ENCODE measurements at regions not wholly inside any gene's neighbourhood (a gene's known extent, or its start where the extent isn't known, plus 50 kb on each side); places are given as distances from the start of the nearest gene placed in this dataset.

DNA sequence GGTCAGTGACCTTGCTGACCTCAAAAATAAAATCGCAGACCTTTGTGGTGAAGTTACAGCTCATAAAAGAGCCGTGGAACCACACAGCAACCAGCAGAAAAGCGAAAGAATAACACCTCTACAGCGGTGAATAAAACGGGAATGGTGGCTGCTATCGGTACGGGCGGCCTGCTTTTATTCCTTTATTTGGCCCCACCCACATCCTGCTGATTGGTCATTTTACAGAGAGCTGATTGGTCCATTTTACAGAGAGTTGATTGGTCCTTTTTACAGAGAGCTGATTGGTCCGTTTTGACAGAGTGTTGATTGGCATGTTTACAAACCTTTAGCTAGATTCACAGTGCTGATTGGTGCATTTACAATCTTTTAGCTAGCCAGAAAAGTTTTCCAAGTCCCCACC, 80.7 kb upstream of the ATP10A start:
- H3K79me2 ChIP-seq (ENCODE audit: low read length), result no peaks in the 10 kb centered on the region
- no peak overlapping the region for H3K9ac ChIP-seq (ENCODE audit: low read length)
- H4K20me1 ChIP-seq (ENCODE audit: insufficient read depth, low read length), result no peaks in the 10 kb centered on the region
- no peak overlapping the region for H2AFZ ChIP-seq (ENCODE audit: low read depth, low read length)
- H3K27me3 ChIP-seq (ENCODE audit: low read depth, low read length), result no peaks in the 10 kb centered on the region
- no peaks in the 10 kb centered on the region for H3K4me1 ChIP-seq (ENCODE audit: low read length)
- no peak for TF ChIP-seq EZH2phosphoT487 (IDR thresholded peaks at IDR 0.05; ENCODE audit: low read depth)
- TF ChIP-seq, protein P1, sequence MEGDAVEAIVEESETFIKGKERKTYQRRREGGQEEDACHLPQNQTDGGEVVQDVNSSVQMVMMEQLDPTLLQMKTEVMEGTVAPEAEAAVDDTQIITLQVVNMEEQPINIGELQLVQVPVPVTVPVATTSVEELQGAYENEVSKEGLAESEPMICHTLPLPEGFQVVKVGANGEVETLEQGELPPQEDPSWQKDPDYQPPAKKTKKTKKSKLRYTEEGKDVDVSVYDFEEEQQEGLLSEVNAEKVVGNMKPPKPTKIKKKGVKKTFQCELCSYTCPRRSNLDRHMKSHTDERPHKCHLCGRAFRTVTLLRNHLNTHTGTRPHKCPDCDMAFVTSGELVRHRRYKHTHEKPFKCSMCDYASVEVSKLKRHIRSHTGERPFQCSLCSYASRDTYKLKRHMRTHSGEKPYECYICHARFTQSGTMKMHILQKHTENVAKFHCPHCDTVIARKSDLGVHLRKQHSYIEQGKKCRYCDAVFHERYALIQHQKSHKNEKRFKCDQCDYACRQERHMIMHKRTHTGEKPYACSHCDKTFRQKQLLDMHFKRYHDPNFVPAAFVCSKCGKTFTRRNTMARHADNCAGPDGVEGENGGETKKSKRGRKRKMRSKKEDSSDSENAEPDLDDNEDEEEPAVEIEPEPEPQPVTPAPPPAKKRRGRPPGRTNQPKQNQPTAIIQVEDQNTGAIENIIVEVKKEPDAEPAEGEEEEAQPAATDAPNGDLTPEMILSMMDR (IDR thresholded peaks at IDR 0.05; ENCODE audit: low read depth, low read length), result no peak
- no peak overlapping the region for H3K4me2 ChIP-seq (ENCODE audit: low read length)
- no peak overlapping the region for H3K27ac ChIP-seq (ENCODE audit: low read length)
- H3K4me3 ChIP-seq (ENCODE audit: low read length), result no peak overlapping the region
- no peaks in the 10 kb centered on the region for H3K9me3 ChIP-seq (ENCODE audit: insufficient read depth, low read length)
- no peaks in the 10 kb centered on the region for H3K36me3 ChIP-seq (replicated peaks; ENCODE audit: low read depth, low read length)

GRCh38 chr15:25939122-25939521, 76.0 kb upstream of the ATP10A start:
- H3K9ac ChIP-seq (ENCODE audit: low read length), result no peak overlapping the region
- H3K36me3 ChIP-seq (replicated peaks; ENCODE audit: low read depth, low read length), result no peaks in the 10 kb centered on the region
- no peaks in the 10 kb centered on the region for H3K9me3 ChIP-seq (ENCODE audit: insufficient read depth, low read length)
- no peak overlapping the region for H3K4me3 ChIP-seq (ENCODE audit: low read length)
- TF ChIP-seq EZH2phosphoT487 (IDR thresholded peaks at IDR 0.05; ENCODE audit: low read depth), result no peak
- TF ChIP-seq, protein P1 (IDR thresholded peaks at IDR 0.05; ENCODE audit: low read depth, low read length), result no peak
- H4K20me1 ChIP-seq (ENCODE audit: insufficient read depth, low read length), result no peaks in the 10 kb centered on the region
- H3K79me2 ChIP-seq (ENCODE audit: low read length), result no peaks in the 10 kb centered on the region
- H3K27me3 ChIP-seq (ENCODE audit: low read depth, low read length), result no peaks in the 10 kb centered on the region
- no peak overlapping the region for H2AFZ ChIP-seq (ENCODE audit: low read depth, low read length)
- no peaks in the 10 kb centered on the region for H3K4me1 ChIP-seq (ENCODE audit: low read length)
- no peak overlapping the region for H3K4me2 ChIP-seq (ENCODE audit: low read length)
- no peak overlapping the region for H3K27ac ChIP-seq (ENCODE audit: low read length)

DNA sequence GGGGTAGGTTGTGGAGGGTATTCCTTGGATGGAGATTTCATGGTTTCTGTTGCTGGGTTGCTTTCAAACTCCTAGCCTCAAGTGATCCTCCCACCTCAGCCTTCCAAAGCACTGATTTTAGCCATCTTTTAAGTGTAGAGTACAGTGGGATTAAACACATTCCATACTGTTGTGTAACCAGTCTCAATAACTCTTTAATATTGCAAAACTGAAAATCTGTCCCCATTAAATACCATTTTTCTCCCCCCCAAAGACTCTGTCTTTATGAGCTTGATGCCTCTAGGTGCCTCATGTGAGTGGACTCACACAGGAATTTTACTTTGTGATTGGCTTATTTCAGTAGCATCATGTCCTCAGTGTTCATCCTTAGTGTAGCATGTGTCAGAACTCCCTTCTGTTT, 74.7 kb upstream of the ATP10A start:
- H3K27ac ChIP-seq (ENCODE audit: low read length), result no peak overlapping the region
- H3K4me3 ChIP-seq (ENCODE audit: low read length), result no peak overlapping the region
- H3K9ac ChIP-seq (ENCODE audit: low read length), result no peak overlapping the region
- no peaks in the 10 kb centered on the region for H3K9me3 ChIP-seq (ENCODE audit: insufficient read depth, low read length)
- H3K4me1 ChIP-seq (ENCODE audit: low read length), result no peaks in the 10 kb centered on the region
- no peaks in the 10 kb centered on the region for H3K79me2 ChIP-seq (ENCODE audit: low read length)
- H3K27me3 ChIP-seq (ENCODE audit: low read depth, low read length), result no peaks in the 10 kb centered on the region
- no peaks in the 10 kb centered on the region for H3K36me3 ChIP-seq (replicated peaks; ENCODE audit: low read depth, low read length)
- no peak overlapping the region for H2AFZ ChIP-seq (ENCODE audit: low read depth, low read length)
- TF ChIP-seq, protein P1 (IDR thresholded peaks at IDR 0.05; ENCODE audit: low read depth, low read length), result no peak
- no peak for TF ChIP-seq EZH2phosphoT487 (IDR thresholded peaks at IDR 0.05; ENCODE audit: low read depth)
- no peak overlapping the region for H3K4me2 ChIP-seq (ENCODE audit: low read length)
- no peaks in the 10 kb centered on the region for H4K20me1 ChIP-seq (ENCODE audit: insufficient read depth, low read length)

DNA sequence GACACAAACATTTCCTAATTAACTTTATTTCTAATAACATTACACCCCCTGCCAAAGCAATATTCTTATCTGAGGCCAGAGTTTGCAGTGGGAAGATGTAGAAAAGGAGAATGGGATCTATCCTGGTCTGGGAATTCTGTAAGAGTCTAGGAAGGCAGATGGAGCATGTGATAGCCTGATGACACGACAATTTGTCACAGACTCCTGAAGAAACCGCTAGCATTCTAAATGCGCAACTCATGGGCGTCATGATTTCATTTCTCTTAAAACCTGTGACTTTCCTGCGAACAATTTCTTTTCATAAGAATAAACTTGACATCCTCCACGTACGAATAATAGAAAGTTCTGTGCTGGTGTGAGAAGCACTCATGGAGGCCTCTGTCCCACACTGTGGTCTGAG, 72.9 kb upstream of the ATP10A start:
- H3K4me1 ChIP-seq (ENCODE audit: low read length), result no peaks in the 10 kb centered on the region
- no peak overlapping the region for H3K4me2 ChIP-seq (ENCODE audit: low read length)
- no peaks in the 10 kb centered on the region for H4K20me1 ChIP-seq (ENCODE audit: insufficient read depth, low read length)

More for the DNA sequence above, 72.9 kb upstream of the ATP10A start:
- Histone ChIP-seq H3K79me2 (ENCODE audit: low read length) (no peaks in the 10 kb centered on the region), H3K9me3 (ENCODE audit: insufficient read depth, low read length) (no peaks in the 10 kb centered on the region), H3K4me3 (ENCODE audit: low read length) (no peak overlapping the region), H3K9ac (ENCODE audit: low read length) (no peak overlapping the region), H3K36me3 (replicated peaks; ENCODE audit: low read depth, low read length) (no peaks in the 10 kb centered on the region), H3K27ac (ENCODE audit: low read length) (no peak overlapping the region), H3K27me3 (ENCODE audit: low read depth, low read length) (no peaks in the 10 kb centered on the region), H2AFZ (ENCODE audit: low read depth, low read length) (no peak overlapping the region)
- TF ChIP-seq, protein P1 (IDR thresholded peaks at IDR 0.05; ENCODE audit: low read depth, low read length), result no peak

Measured in OCI-LY3 (cell line).